GM19438 (cell line): ENCODE measurements at regions not wholly inside any gene's neighbourhood (a gene's known extent, or its start where the extent isn't known, plus 50 kb on each side); places are given as distances from the start of the nearest gene placed in this dataset.

Experiments used
- ATAC-seq: cut with Tn5 transposase; IDR thresholded peaks from one replicate; pipeline ENCODE4 v1.9.1; 2021; ENCODE audit warnings: low read depth; ENCODE audit not compliant: unreplicated experiment

DNA sequence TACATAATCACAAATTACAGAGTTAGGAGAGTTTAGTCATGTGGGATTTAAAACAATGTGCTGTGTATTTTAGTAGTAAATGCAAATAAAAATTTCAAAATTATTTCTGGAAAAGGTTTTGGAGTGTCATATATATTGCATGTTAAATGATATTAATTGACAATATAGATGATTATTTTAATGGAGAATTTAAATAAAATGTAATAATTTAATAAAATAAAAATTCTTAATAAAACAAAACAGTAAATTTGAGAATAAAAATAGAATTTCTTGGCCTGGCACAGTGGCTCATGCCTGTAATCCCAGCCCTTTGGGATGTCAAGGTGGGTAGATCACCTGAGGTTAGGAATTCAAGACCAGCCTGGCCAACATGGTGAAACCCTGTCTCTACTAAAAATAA is 1442.8 kb upstream of the ALCAM start:
- no peak for ATAC-seq

DNA sequence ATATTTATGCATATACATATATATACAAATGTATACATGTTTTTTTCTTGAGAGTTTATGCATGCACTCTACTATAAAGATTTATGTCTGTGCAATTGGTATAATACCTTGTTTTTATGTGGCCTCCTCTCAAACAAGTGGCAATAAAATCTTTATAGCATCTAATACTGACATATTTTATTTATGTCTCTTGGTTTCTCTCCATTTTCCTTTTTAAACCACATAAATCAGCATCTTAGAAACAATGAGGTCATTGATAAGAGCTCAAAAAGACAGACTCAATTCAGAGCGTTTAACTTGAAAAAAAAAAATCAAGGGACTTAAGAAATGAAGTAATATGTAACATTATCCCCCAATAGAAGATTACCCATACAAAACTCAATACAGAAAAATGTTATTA is 1442.2 kb upstream of the ALCAM start:
- ATAC-seq: no peak

DNA sequence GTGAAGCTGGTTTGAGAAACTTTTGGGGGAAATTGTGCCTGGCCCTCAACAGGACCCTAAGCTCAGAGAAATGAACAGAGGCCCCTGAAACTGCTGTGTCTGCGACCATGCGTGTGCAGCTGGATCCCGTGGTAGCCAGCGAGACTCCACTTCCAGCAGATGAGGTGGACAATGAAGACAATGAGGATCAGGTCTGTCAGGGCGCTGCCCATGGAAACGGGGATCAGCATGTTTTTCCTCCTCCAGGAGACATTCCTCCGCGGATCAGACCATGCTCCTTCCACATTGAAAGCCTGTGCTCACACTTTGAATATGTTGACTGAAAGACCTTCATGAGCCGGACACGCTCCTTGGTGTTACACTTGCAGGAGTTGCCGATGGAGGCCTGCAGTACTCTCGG is 1439.8 kb upstream of the ALCAM start:
- ATAC-seq: no peak

DNA sequence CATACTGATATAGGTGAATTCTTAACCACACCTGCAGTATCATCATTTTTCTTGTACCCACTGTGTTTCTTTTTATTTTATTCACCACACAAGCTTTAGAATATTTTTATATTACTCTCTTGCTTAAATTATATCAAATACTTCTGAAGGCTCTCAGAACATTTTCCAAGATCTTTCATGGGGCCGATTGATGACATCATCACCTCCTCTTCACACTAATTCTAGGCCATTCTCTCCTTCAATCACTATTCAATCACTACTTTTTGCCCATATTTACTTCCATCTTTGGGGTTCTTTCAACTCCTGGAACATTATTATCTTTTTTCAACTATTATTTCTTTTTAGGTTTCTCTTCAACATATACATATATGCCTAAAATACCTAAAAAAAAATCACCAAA is 1438.8 kb upstream of the ALCAM start:
- ATAC-seq: no peak

DNA sequence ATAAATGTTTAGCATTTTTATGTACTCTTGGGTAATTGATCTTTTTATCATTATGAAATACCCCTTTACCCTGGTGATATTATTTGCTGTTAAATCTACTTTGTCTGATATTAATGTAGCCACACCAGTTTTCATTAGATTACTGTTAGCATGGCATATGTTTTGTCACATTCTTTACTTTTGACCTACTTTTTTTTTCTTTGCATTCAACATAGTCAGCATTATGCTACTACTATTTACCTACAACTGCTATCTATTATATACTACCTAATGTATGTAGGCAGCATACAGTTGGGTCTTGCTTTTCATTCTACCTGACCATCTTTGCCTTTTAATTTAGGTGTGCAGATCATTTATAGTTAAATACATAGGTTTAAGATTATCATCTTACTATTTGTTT is 1429.6 kb upstream of the ALCAM start:
- ATAC-seq: no peak

DNA sequence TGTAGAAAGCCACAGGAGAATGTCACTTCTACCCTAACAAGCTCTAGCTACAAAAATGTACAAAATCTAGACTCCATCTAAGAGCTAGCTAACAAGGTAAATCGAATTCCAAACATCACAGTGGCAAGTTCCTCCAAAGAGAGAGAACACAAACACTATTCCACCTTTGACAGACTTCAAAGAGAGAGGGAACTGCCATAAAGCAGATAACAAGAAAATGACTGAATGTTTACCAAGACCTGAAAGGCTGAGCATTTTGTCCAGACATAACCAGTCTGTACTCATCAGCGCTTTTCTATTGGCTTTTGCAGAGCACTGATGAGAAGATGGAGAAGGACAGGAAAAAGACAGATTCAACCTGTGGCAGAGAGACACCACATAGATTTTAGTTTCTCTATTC is 1419.6 kb upstream of the ALCAM start:
- no peak for ATAC-seq

DNA sequence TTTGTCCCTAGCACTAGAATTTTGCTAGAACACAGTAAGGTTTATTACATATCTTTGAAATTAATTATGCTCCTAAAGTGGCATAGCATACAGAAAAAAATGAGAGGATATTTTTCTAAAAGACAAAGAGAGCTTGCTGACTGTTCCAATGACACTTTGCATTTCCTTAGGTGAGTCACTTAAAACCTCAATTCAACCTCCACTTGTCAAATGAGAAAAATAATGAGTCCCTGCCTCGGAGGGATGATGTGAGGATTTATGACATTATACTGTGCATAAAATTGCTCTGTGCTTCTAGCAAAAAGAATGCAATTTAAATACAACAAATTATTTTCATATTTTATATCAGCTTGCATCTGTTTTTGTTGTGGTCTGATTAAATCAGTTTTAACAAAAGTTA is 1417.0 kb upstream of the ALCAM start:
- no peak for ATAC-seq

DNA sequence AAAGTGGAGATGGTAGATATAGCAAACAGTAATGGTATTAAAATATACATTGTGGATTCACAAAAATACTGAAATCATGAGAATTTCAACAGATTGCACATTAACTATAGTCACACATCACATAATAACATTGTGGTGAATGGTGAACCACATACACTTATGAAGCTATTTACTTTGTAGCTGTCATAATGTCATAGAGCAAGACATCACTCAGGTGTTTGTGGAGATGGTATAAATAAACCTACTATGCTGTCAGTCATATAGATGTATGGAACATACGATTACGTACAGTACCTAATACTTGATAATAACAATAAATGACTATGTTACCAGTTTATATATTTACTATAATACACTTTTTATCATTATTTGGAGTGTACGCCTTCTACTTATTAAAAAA is 1416.0 kb upstream of the ALCAM start:
- no peak for ATAC-seq

DNA sequence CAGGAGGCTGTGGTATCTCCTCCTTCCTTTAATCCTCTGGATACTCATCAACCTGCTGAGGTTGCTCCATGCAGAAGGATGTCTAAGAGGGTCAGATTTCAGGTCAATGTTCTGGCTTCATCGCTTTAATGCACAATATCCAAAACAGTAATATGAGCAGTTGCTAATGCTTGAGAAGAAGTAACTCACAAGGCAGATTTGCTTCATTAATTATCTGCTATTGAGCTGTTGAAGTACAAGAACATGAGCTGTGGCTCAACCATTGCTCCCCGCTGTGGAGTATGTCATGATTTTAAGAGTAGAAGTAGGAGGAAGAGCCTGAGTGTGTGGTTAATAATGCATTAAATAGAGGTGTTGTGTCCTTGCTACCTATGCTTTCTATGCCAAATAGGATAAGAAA is 1412.9 kb upstream of the ALCAM start:
- ATAC-seq: no peak

DNA sequence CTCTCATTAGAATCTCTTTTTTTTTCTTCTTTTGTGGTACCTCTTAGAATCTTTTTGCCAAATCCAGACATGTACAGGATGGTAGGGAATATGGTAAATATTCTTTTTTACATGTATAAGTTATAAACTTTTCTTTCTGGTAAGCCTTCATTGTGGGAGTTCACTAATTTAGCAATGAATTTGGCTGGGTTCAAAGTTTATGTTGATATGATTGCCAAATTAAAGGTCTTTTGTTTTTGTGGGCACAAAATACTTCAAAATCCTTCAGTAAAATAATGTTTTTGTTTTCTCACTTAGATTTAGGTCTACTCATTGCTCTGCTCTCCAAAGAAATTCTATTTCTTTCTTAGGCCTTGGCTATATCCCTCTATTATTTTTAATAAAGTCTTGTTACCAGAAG is 1405.9 kb upstream of the ALCAM start:
- no peak for ATAC-seq

DNA sequence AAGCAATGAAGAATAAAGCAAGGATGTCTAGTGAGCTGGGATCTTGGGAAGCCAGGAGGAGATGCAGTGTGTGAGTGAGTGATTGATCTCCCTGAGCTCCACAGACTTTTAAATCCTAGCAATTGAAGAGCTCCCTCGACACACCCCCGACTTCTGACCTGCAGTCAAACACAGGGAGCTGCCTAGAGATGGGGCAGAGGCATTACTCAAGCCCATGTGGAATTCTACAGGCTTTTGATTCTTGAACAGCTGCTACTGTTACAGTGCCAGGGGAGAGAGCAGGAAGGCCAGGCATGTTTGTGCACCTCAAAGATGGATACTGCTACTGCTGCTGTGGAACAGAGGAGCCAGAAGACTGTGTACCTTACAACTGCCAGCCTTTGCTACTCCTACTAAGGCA is 1403.1 kb upstream of the ALCAM start:
- ATAC-seq: no peak

DNA sequence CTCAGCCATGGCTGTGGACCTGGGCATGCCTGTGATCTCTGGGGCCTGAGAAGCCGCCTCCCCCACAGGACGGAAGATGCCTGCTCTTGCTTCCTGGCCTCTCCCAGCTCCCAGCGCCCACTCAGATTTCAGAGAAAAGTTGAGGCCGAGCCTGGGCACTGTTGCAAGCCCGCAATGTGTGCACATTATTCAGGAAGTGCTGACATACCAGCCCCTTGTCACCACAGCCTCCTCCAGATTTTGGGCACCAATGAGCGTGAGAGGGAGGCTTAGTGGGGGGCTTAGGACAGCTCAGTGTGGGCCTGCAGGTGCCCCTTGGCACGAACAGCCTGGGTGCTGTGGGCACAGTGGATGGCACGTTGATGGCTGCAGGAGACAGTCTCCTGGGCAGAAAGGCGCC is 1400.9 kb upstream of the ALCAM start:
- ATAC-seq: no peak

DNA sequence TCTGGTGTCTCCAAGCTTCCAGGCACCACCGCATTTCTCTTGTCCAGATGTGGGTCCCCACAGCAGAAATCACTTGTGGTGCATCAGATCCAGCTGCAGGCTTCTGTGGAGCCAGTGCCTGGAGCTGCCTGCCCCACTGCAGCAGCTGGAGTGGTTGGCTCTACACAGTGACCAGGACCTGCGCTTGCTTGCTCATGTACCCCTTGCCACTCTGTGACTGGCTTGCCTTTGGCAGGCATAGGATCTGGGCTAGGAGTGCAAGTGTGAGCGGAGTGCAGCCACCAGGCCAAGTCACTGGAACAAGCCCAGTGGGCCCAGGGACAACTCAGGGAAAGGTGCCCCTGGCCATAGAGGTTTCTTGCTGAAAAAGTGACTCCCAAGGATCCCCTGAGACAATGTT is 1400.0 kb upstream of the ALCAM start:
- ATAC-seq: no peak

DNA sequence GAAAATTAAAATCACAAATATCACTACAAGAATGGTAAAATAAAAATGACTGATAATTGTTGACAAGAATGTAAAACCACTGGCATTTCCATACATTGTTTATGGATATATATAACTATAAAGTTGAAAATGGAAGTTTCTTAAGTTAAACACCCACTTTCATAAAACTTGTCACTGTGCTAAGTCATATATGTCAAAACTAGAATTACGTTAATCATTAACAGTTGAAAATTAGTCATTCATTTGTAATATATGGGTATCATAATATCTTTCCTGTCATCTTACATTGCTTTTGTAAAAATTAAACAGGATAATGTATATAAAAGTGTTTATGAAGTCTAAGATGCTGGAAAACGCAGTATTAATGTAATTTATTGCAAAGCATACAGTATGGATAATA is 1398.6 kb upstream of the ALCAM start:
- peak; percentile 54 for ATAC-seq

DNA sequence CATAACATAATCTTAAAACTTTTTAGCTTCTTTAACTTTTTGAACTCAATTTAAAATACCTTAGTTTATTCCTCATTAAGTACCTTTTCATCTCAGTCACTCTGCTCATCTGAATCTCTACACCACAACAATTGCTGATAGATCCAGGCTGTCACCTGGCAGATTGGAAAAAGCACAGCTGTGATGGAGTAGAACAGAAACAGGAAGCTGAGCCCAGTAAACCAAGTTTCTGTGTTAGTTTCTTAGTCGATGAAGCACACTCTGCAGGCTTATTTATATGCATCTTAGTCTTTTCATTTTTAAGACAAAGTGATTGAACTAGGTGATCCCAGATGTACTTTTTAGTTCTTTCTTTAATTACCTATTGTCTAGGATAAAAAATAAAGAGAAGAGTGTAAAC is 1398.0 kb upstream of the ALCAM start:
- peak; percentile 82 for ATAC-seq

DNA sequence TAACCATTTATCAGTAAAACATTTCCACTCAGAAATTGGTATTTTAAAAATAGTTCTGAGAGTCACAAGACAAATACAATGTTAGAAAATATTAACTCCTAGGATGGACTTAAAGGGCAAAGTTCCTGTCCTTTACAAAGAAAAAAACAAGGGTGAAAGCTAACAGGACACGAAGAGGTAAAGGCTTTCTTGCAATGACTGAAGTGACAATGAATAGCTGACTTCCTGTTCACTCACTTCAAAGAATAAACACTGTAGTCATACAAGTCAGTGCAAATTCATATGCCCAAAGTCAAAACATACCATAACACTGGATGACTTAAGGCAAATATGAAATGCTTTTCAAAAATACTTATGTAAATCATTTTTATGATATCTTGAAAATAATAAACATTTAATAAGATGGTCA is 1389.8 kb upstream of the ALCAM start:
- ATAC-seq: no peak

DNA sequence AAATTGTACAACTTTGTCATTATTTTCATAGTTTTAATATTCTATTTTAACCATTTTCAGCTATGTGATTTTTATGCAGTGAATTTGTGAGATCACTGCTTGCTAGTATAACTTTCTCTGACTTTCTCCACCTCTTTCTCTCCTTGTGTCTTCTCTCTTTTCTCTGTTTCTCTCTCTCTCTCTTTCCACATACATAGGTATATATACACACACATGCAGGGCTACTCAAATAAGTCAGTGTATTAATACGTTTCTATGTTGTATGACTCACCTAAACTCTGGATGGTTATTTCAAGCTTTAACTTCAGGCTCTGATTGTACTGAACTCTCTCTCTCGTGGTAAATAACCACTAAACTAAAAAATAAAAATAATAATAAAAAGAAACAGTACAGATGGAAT is 1389.3 kb upstream of the ALCAM start:
- no peak for ATAC-seq

DNA sequence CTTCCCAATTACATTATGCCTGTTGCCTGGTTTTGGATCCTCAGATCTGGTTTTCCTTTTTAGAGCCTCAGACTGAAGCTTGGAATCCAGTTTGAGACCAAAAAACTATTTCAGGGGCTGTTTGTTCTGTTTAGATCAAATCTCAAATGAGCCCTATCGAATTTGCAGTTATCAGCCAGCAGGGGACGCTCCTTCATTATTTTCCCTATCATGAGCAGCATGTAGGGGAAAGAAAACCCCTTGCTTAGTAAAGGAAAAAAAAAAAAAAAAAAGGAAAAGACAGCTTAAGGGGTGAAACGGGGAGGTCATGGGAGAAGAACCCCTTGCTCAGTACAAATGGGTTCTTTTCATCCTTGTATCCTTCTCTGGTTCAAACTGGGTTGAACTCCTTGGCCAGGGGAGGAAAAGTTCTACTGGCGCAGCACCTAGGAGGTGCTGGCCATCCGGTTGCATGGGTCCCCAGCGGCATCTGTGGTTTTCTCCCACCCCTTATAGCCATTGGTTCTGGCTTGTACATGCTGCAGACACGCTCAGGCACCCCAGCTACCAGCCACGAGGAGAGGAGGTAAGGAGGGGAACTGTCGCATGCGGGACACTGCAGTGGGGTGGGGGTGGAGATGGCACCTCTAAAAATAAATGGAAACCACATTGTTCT is 1375.1 kb upstream of the ALCAM start:
- ATAC-seq: no peak

DNA sequence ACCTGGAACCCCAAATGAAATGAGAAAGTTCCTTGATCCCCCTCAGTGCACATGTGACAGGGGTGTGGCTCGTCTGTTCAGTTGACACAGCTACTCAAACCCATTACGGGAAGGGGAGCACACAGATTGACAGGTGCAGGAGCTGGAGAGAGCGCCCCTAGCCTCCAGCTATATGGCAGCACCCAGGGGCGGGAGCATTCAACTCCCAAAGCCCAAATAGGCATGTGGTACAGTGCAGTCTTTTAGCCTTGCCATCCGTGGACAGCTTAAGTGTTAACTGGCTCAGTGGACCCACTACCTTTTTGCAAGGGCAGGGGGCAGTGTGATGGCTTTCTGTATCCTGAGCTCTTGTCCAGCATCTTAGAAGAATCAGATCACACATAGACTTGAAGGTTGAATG is 1374.2 kb upstream of the ALCAM start:
- ATAC-seq: no peak

DNA sequence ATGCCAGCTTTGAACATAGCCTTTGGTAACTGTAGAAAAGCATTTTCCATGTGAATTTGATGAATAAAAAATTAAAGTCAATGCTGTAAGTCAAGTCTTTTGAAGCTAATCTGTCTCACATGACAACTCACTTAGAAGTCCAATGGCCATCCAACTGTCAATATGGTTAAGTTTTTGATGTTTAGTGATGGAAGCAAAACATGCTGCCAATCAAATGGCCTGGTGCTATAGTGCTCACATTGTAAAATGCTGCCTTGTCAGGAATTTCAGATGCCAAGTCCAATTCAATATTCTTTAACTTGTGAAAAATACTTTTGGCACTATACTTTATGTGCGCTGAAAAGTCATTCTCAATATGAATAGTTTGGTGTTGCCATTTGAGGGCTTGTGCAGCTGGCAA is 1361.8 kb upstream of the ALCAM start:
- ATAC-seq: no peak

DNA sequence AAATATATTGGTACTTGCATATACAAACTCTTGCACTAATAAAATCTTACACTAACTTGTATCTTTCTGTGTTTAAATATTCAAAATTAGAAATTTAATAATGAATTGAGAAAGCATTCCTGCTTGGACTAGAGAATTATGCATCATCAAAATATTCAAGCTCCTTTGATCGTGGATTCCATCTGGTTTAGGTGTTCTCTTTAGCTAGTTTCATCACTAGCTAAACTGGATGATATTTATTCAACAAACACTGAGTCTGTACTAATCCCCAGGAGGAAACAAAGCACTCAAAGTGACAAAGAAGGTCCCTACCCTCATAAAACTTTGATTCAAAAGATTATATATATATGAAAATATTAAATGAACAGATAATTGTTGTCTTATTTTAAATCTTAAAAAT is 1360.9 kb upstream of the ALCAM start:
- no peak for ATAC-seq

DNA sequence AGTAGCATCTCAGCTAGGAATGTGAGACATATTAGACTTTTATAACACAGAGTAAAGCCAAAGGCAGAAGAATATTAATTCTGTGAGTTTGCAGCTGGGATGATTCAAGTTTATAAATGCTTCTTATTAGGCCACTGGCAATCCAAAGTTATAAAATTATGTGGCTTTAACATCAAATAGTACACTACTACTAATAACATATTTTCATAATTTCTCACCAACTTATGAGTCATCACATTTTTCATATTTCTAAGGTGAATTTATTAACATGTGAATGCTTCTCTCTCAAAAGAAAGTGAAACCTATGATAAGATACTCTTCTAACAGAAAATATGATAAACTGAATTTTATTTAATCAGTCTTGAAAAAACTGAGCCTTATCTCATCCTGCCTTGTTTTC is 1348.2 kb upstream of the ALCAM start:
- no peak for ATAC-seq

DNA sequence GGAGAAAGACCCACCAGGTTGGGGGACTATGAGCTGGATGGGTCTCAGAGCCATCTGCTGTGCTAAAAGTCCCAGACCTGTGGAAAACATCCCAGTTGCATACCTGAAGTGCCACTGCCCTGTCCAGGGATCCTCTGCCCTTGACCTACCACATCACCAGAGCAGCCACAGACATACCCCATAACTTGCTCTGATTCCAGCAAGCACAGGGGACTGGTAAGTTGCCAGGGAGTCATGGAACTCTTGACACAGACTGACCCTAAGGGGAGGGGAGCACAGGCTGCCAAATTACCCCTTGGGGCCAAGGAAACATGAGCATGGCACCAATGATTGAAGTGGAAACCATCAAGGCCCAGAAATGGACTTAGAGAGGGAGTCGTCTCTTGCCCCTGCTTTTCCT is 1335.1 kb upstream of the ALCAM start:
- ATAC-seq: no peak
